HG03108 (cell line): ENCODE measurements at regions not wholly inside any gene's neighbourhood (a gene's known extent, or its start where the extent isn't known, plus 50 kb on each side); places are given as distances from the start of the nearest gene placed in this dataset.

ENCODE experiments used
- ATAC-seq: cut with Tn5 transposase; IDR thresholded peaks from one replicate; pipeline ENCODE4 v1.9.1; 2021; ENCODE audit warnings: moderate library complexity; ENCODE audit not compliant: unreplicated experiment

DNA sequence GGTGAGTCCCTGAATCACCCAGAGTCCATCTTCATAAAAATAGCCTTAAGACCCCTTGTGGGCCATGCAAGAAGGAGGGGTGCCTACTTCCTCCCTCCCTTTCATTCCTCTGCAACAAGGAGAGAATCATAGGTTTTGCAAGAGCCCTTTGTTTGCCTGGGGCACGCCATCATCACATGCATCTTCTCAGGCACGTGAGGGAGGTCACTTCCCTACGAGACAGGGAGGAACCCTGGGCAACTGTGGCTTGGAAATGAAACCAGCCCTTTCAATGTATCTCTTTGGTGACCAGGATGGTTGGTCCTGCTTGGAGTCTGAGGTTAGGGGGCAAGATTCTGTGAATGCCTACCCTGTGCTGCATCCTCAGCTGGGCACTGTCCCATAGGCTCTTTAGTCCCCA lies 194.8 kb downstream of the MAFB start:
- ATAC-seq: no peak

- no peak for ATAC-seq
These were observed 195.5 kb downstream of the MAFB start for GRCh38 chr20:40493549-40493948.

GRCh38 chr20:40493071-40493470 lies 196.0 kb downstream of the MAFB start:
- no peak for ATAC-seq

- no peak for ATAC-seq
These were observed 197.9 kb downstream of the MAFB start for GRCh38 chr20:40491009-40491590.

- no peak for ATAC-seq
These were observed 199.2 kb downstream of the MAFB start for GRCh38 chr20:40489886-40490285.

GRCh38 chr20:40488401-40488800 lies 200.6 kb downstream of the MAFB start:
- ATAC-seq: no peak

DNA sequence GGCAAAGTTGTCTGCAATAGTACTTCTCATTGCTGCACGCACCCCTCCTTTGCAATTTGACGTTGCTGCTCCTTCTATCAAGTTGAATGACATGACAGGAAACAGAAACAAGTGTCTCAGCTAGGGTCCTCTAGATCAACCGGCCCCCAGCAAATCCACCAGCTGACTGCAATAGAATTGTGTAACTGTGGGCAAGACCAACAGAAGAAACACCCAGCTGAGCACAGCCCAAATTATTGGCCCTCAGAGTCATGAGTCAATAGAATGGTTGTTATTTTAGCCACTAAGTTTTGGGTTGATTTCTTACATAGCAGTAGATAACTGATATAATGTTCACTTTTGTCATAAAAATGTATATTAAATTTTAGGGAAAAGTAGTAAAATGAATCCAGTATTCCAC lies 202.7 kb downstream of the MAFB start:
- ATAC-seq: no peak

DNA sequence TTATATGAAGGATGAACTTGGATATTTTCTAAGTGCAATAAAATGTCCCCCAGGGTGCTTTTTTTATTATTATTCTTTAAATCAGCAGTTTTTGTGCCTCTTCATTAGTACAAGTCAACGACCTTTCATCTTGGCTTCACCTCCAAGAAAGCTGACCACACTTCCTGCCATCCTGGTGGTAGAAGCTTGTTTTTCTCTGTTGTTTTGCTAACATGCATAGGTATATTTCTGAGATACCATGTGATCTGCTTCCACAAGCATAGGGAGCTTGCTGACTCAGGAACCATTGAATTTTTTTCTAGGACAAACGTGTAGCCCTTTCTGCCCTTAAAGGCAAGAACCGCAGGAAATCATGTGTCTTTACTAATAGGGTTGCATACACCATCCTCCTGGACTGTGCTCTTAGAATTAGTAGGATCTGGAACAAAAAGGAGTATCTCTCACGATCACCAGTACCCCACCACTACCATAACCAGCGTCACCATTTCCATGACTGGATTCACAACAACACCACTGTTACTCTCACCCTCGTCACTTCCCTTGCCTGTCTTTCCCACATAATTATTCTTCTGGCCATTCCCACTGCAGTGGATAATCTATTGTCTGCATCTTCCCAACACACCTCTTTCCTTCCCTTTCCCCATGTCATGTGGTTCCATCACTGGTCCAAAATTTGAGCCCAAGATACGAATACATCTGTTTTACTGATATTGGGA lies 207.1 kb downstream of the MAFB start:
- ATAC-seq: no peak

GRCh38 chr20:40481337-40481736 lies 207.7 kb downstream of the MAFB start:
- no peak for ATAC-seq

DNA sequence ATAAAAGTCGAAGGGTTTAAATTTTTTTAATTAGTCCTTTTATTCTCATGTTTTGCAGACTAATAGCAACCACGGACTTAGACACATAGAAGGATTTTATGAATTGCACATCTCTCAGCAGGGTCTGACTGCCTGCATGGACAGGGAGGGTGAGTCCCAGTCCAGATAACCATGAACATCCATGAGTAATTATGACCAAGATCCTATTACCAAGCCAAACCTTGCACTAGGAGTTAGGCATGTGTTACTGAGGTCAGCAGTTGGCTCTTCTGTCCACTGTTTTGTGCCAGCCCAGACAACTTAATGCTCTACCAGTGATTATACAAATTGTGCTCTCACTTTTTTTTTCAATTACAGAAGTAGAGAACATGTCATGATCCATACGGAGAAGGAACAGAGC lies 211.2 kb downstream of the MAFB start:
- ATAC-seq: no peak

DNA sequence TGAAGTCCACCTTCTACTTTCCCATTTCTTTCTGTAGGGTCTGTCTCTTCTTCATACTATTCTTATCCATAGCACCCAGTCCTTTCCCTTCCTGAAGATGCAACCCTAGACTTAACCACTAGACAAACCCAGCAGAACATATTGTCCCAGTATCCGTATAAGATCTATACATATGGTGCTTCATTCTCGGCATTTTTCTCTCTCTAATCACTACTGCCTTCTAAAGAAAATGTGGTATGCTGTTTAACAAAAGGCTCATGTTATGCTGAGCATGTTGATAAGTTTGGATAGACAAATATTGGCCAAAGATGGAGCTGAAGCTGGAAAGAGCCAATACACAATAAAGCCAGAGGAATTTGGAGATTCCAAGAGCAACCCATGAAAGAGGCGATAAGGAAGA lies 212.6 kb downstream of the MAFB start:
- no peak for ATAC-seq

- no peak for ATAC-seq
These were observed 216.1 kb downstream of the MAFB start for GRCh38 chr20:40472905-40473304.

DNA sequence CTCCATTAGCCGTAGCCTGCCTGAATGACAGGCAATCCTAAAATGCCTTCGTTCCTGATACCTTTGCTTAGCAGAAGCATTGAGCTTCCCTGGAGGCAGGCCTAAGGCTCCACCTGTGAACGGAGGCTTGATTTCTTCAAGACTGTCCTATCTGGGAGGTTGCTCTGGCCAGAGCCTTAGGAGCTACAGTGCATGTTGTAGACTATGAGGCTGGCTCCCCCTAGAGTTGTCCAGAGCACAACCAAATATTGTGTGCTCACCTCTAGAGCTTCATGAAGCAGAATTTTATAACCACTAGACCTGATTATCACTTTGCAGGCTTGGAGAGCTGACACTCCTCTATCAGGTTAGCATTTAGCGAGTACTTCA lies 217.8 kb downstream of the MAFB start:
- no peak for ATAC-seq

DNA sequence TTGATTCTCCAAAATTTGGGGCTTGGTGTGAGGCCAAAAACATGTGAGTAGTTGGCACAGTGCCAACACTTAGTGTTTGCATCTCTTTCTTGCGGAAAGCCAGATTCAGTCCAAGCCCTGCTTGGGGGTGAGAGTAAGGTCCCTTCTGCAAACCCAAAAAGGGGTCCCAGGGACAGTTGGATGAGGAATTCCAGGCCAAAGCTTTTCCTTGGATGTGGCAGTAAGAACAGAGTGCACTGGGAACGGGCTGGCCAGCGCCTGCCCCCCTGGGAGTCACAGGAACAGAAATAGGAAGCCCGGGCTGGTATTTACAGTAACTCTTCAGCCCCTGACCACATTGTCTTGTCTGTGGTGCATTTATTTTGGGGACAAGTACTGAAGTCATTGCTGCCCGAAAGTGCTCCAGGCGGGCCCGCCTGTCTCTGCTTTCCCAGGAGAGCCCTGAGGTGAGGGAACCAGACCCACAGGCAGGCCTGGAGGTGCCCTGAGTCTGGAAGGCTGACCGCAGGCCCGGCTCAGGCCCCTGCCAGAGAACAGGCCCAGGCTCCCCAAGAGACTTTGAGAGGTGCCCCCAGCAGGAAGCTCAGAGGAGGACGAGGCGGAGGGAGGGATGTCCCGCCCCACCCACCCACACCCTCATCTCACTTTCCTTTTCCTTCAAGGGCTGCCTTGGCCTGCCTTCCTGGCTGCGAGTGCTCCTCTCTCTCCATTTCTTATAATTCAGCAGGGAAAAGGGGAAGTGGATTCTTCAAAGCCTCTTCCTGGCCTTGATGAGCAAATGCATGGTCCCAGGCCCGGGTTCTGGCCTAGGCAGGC lies 218.4 kb downstream of the MAFB start:
- ATAC-seq: no peak

DNA sequence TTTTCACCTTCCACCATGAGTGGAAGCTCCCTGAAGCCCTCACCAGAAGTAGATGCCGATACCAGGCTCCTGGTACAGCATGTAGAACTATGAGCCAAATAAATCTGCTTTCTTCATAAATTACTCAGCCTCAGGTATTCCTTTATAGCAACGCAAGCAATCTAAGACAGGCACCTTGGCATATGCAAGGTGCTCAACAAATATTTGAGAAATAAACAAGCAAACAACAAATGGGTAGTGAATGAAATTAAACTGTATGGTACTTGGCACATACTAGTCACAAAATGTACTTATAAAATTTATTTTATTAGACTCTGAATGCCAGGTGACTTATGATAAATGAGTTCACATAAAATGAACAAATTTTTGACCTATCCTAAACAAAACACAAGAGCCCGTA lies 220.3 kb downstream of the MAFB start:
- ATAC-seq: no peak

DNA sequence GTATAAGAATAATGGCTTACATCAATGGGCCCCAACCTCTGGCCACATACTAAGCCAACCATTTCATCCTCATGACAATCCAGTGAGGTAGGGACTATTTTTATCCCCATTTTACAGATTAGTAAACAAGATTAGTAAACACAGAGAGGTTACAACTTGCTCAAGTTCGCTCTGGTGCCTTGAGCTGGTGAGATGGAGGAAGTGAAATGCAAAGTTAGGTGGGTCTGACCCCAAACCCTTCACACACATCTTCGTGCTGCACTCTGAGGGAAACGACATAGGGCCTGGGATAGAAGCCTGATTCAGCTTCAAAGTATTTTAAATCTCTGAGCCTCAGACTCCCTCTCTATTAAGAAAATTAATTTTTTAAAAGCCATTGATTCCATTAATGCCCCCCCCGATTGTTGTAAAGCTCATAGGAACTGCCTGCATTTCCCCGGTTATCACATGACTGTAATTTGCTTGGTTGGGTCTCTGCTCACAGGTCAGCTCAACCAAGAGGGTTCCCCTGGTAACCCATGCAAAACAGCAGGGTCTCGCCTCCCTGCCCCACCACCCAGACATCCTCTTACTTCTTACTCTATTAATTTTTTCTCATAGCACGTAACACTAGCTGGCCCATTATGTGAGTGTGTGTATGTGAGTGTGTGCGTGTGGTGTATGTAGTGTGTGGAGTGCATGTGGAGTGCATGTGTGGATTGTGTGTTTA lies 221.2 kb downstream of the MAFB start:
- no peak for ATAC-seq

DNA sequence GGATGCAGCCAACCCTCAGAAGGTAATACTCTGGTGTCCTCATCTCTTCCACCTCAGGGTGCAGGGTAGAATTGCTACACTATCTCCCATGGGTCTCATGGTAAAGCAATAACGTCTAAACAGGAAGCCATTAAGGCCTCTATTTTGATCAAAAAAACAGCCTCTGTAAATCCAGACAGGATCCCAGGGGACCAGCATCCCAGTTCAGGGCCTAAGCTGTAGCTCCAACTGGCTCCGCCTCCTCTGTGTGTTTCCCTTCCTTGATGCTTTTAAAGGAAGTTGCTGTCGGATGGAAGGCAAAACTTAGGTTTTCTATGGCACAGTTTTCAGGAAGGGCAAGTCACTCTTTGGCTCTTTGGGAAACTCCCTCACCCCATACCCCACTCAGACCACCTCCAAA lies 222.0 kb downstream of the MAFB start:
- no peak for ATAC-seq

DNA sequence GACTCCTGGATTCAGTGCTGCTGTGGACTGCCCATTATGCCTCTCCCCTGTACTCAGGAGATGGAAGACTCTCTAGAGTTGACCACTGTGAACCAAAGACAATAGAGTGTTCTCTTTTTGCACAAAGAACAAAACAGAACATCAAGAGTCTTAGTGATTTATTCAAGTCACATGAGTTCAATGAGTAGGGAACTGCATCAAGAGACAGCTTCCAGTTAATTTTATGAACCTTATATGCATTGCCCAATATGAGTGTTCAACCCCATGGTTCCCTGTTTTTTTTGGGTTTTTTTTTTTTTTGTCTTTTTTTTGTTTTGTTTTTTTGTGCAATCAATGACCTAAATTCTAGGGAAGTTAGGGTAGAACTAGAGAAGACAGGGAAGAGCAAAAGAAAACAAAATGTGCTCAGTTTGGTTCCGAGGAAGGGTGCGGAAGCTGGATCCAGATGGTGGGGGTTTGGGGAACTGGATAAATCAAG lies 224.3 kb downstream of the MAFB start:
- no peak for ATAC-seq

- ATAC-seq: no peak
These were observed 225.9 kb downstream of the MAFB start for GRCh38 chr20:40463171-40463570.

DNA sequence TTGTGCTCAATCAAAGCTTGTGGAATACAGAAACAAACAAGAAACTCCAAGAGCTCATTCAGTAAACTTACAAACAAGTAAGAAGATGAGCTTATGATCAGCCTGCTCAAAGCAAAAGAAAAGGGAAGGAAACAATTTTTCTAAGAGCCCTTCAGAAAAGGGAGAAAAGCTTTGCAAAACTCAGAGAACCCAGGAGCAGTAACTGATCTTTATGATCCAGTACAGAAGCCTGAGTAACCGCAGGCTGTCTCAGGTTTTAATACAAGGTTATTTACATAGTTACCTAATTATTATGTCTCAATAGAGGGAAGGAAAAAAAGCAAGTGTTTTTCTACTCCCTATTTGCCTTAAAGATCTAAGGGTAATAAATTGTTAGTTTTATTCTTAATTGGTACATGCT lies 226.5 kb downstream of the MAFB start:
- no peak for ATAC-seq

GRCh38 chr20:40459299-40459698 lies 229.7 kb downstream of the MAFB start:
- ATAC-seq: no peak
